Stimulated activated CD4-positive, alpha-beta T cell treated with anti-CD3 and anti-CD28 coated beads, Interleukin-12 subunit alpha, Interleukin-12 subunit beta, amount 100 ng/mL, for 4 hours (primary cell): ENCODE measurements at regions not wholly inside any gene's neighbourhood (a gene's known extent, or its start where the extent isn't known, plus 50 kb on each side); places are given as distances from the start of the nearest gene placed in this dataset.

Experiments used
- DNase-seq: peaks from one replicate; pipeline ENCODE4 v3.0.0-alpha.2; 2020

DNA sequence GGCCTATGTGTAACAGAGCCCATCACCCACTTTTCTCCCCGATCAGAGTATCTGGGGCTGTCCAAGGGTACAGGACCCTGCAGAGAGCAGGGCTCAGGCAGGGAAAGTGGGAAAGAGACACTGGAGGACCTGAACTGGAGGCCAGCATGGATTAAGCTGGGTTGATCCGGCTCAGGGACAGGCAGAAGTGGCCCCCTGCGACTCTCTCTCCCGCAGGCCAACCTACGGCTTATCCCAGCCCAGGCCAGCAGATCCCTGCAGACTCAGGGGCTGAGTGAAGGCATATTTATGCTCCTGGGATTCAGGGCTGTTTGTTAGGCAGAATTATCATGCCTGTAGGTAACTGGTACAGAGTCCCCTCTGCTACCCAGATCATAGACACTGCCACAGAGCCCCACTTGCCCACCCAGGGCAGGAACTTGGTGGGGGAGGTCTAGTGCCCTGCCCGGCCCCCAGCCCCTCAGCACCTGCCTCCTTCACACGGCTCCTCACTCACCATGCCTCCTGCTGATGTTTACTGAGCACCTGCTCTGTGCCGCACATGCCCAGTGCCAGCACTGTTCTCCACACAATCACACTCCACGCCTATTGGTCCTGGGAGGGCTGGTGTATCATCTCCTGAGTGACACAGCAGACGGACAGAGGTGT lies 87.3 kb downstream of the ADRA2C start:
- no peak for DNase-seq

DNA sequence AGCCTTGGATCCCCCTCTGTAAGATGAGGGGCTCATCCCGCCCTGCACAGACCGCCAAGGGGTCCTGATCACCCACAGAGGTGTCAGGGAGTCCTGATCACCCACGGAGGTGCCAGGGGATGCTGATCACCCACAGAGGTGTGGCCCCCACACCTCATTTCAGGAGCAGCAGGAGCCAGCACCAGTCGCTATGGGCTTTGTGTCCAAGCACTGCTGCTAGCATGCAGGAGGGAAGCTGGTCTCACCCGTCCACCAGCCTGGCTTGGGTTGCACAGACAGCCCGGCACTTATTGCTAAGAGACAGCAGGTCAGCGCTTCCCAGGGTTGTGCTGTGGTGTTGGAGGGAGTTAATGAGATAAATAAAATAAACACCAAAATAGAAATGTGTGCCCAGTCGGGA lies 88.5 kb downstream of the ADRA2C start:
- DNase-seq: no peak

- no peak for DNase-seq
Measured at GRCh38 chr4:3855646-3856045, 89.5 kb downstream of the ADRA2C start.

GRCh38 chr4:3856604-3857204 lies 90.5 kb downstream of the ADRA2C start:
- no peak for DNase-seq

- no peak for DNase-seq
Measured at GRCh38 chr4:3857269-3857926, 91.2 kb downstream of the ADRA2C start.

- no peak for DNase-seq
Measured at GRCh38 chr4:3858046-3858730, 92.0 kb downstream of the ADRA2C start.

- no peak for DNase-seq
Measured at GRCh38 chr4:3858765-3859388, 92.7 kb downstream of the ADRA2C start.

DNA sequence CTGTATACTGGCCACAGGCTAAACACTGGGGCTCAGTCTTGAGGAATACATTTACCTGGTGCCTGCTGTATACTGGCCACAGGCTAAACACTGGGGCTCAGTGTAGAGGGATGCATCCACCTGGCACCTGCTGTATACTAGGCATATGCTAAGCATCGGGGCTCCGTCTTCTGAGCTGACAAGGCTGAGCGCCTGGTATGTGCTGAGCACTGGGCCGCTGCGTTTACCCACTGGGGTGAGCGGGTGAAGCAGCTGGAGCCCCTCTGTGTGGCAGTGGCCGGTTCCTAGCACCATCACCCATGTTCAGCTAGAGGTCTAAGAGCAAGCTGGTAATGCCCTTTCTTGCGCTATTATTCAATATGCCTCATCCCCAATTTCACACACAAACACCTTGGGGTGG lies 93.4 kb downstream of the ADRA2C start:
- no peak for DNase-seq

DNA sequence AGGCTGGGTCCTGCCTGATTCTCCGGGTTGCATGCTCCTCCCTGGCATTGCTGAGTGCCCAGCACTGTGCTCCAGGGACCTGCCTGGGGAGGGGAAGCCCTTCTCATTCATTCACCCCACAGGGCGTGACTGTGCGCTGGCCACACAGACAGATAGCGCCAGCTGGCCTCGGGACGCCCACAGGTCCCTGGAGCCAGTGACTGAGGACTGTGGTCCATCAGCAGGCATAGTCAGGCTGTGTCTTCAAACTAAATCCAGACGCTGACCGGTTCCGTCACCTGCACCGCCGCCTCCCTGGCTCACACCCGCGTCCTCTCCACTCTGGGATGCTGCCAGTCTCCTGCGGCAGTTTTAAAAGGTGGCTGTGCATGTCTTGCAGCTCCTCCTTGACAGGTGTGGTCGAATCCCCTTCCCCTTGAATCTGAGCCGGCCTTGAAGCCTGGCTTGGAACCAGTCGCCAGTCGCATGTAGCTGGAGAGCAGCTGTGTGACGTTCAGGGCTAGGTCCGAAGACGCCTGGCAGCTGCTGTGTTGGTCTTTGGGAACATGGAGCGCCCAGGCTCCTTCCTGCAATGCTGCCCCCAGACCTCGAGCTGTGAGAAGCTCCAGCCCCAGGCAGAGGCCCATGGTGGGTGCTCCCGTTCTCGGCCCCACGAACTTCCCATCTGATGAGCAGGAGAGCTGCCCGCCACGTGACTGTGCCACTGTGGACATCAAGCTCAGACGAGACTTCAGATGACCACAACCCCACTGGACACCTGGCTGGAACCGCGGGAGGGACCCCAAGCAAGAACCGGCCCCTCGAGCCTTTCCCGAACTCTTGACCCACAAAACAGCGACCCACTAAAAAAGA lies 94.1 kb downstream of the ADRA2C start:
- no peak for DNase-seq

DNA sequence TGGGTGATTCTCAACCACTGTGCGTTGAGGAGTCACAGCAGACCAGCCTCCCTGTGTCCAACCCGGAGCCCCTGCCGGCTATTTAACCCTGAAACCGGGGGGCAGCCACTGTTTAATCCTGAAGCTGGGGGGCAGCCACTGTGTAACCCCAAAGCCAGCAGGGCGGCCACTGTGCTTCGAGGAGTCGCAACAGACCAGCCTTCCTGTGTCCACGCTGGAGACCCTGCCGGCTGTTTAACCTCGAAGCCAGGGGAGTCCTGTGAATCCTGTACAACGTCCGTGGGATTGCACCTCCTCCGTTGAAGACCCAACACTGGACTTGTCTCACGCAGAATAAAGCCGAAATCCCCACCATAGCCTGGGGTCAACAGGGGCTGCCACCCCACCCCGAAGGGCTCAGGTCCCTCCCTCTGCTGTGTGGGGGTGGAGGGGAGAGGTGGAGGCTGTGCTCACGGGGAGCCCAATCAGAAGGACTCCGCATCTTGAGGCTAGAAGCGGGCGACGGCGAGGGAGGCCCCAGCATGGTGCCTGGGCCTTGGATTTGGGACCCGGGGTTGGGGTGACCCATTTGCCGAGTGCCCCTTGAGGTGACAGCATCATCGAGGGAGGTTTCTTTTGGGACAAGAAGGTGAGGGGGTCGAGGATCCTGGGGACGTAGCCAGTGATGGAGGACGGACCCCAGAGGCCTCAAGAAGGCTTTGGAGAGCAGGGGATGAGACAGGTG lies 94.9 kb downstream of the ADRA2C start:
- no peak for DNase-seq

GRCh38 chr4:3861720-3862639 lies 95.8 kb downstream of the ADRA2C start:
- DNase-seq: no peak

DNA sequence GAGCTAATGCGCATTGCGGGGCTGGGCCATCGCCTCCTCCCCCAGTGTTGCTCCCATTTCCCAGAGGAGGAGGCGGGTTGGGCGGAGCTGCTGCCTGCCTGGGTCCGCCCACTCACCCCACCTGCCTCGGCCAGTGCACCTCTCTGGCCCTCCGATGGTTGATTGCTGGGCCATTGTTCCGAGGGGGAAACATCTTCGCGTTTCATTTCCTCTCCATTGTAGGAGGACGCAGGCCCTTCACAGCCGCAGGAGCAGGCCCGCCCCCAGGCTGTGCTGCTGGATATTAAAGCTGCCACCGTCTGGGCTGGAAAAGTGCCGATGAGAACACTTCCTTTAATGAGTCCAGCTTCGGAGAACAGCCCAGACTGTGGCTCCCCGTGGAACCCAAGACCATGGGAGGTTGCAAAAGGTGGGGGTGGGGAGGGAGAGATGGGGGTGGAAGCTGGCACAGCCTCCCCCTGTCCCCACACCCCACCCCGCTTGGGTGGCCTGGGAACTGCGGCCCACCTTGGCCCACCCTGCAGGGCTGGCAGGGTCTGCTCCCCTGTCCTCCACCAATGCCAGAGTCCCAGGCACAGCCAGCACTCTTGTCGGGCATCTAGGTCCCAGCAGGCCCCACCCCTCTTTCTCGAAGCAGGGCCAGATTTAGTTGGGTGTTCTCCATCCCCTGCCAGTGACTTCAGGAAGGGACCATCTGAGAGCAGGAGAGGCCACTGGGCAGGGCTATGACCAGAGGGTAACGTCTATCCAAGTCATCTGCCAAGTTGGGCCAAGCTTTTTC lies 96.6 kb downstream of the ADRA2C start:
- no peak for DNase-seq

DNA sequence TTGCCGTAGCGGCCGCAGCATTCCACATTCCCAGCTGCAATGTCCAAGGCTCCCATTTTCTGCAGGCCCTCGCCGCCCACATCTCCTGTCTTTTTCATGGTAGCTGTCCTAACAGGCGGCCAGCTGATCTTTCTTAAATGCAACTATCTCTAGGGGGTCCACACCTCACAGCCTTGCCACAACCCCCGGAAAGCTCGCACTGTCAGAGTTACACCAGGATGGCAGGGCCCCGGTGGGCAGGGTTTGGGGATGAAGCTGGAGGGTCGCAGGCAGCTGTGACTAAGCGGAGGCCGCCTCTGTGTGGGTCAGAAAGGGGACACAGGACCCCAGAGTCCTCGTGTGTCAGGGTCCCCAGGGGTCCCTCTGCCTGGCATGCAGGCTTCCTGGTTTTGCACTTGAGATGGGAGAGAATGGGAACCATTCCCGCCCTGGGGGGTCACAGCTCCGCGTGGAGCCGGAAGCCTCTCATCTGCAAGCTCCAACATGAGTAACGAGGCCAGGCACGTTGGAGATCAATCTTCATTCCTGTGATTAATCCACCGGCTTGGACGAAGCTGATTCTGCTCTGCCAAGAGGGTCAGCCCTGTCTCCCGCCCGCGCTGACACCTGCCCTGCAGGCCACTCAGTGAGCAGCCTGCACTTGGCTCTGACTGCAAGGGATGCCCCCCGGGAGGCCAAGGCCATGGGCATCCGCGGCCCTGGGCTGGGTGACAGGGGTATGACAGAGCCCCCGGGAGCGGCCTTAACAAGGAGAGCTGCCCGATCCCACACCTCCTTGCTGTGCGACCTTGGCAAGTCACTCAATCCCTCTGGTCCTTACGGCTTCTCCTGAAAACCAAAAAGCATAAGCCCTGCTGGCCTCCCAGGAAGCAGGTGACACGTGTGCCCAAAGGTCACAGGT lies 97.9 kb downstream of the ADRA2C start:
- no peak for DNase-seq

GRCh38 chr4:3864742-3865721 lies 98.8 kb downstream of the ADRA2C start:
- DNase-seq: no peak

DNA sequence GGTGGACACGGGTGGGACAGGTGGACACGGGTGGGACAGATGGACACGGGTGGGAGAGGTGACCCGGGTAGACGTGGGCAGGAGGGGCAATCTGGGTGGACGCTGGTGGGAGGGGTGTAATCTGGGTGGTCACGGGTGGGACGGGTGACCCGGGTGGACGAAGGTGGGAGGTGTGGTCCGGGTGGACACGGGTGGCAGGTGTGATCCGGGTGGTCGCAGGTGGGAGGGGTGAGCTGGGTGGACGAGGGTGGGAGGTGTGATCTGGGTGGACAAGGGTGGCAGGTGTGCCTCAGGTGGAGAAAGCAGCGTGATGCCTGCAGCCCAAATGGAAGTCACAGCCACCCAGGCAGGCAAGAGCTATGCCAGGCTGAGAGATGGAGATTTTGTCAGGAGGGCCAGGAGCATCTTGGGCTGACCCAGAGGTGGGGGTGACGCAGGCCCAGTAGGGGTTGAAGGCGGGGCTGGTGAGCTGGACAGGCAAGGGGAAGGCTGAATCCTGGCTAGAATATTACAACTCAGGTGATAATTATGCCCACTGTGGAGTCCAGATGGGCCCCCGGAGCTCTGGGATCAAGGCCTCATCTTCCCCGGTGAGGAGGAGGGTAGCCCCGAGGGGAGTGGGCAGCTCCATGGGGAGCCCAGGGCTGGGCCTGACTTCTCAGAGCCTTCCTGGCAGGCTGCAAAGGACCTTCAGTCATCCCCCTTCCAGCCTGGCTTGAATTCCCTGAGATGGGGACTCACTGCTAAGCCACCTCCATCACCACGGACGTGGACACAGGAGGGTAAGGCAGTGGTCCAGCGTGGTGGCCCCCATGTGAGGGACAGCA lies 100.0 kb downstream of the ADRA2C start:
- DNase-seq: no peak

DNA sequence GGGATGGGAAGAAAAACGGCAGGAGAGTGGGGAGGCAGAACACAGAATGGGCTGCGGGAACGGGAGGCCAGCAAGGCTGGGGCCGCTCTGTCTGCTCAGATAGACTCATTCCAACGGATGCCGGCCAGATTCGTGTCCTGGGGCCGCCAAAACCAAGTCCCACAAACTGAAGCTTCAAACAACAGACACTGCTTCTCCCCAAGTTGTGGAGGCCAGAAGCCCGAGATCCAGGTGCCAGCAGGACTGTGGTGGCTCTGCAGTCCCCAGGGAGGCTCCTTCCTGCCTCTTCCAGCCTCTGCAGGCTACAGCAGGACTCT lies 100.6 kb downstream of the ADRA2C start:
- DNase-seq: no peak
